ENCODE measurements at regions not wholly inside any gene's neighbourhood (a gene's known extent, or its start where the extent isn't known, plus 50 kb on each side); places are given as distances from the start of the nearest gene placed in this dataset.

DNA sequence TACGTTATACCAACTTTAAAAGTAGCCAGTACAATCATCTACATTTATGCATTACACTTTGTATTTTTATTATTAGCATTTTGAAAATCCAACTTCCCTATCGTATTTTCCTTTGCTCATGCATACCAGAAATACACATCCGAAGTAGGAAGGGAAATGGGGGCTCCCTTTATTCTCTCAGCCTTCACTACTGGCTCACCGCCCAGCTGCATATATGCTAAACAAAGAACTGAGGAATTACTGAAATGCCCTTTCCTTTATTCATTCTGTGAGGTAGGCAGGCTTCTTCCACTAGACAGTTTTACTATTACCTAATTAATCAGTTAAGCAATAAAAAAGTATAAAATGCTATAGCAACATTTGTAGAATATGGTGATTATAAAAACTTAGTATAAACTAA, 291.6 kb downstream of the KLF12 start:
- no peaks in the 10 kb centered on the region for H3K4me1 Mint-ChIP-seq (ENCODE audit: unreplicated experiment)
- no peaks in the 10 kb centered on the region for H3K27me3 Mint-ChIP-seq
- H3K36me3 Mint-ChIP-seq = peaks cover 36% of the 10 kb centered on the region
- H3K27ac Mint-ChIP-seq = no peak overlapping the region
- no peak overlapping the region for H3K4me3 Mint-ChIP-seq
- no peak for TF ChIP-seq CTCF (conservative IDR thresholded peaks at IDR 0.05)
- no peak for DNase-seq (ENCODE audit: extremely low spot score, unreplicated experiment)
- H3K9me3 Mint-ChIP-seq = peaks cover 6% of the 10 kb centered on the region

DNA sequence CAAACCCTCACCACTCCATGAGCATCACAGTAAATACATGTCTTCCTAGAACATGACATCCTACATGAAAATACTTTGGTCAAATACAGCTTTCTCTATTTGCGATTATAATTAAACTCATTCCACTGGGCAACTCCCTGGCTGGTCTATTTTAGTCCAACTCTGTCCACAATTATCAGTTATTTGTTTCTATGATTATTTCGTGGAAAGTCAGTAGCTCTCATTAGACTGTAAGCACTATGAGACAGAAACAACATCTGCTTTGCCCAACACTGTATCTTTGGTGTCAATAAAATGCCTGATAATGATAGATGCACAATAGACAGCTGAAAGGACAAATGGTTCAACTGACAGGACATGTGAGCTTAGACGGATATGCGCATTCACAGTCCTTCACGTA, 292.0 kb downstream of the KLF12 start:
- TF ChIP-seq CTCF (conservative IDR thresholded peaks at IDR 0.05) = no peak

GRCh38 chr13:73837147-73837546, 297.1 kb downstream of the KLF12 start:
- no peak for TF ChIP-seq CTCF (conservative IDR thresholded peaks at IDR 0.05)
- no peak for DNase-seq (ENCODE audit: extremely low spot score, unreplicated experiment)
- H3K36me3 Mint-ChIP-seq = peaks cover 13% of the 10 kb centered on the region
- peaks cover 8% of the 10 kb centered on the region for H3K4me1 Mint-ChIP-seq (ENCODE audit: unreplicated experiment)
- no peaks in the 10 kb centered on the region for H3K27me3 Mint-ChIP-seq
- no peak overlapping the region for H3K4me3 Mint-ChIP-seq
- H3K9me3 Mint-ChIP-seq = peaks cover 6% of the 10 kb centered on the region
- H3K27ac Mint-ChIP-seq = no peak overlapping the region

More for the DNA sequence above, 292.0 kb downstream of the KLF12 start:
- H3K27me3 Mint-ChIP-seq = no peaks in the 10 kb centered on the region
- H3K9me3 Mint-ChIP-seq = peaks cover 6% of the 10 kb centered on the region
- H3K4me3 Mint-ChIP-seq = no peak overlapping the region
- peaks cover 36% of the 10 kb centered on the region for H3K36me3 Mint-ChIP-seq
- no peaks in the 10 kb centered on the region for H3K4me1 Mint-ChIP-seq (ENCODE audit: unreplicated experiment)
- no peak for DNase-seq (ENCODE audit: extremely low spot score, unreplicated experiment)
- no peak overlapping the region for H3K27ac Mint-ChIP-seq

DNA sequence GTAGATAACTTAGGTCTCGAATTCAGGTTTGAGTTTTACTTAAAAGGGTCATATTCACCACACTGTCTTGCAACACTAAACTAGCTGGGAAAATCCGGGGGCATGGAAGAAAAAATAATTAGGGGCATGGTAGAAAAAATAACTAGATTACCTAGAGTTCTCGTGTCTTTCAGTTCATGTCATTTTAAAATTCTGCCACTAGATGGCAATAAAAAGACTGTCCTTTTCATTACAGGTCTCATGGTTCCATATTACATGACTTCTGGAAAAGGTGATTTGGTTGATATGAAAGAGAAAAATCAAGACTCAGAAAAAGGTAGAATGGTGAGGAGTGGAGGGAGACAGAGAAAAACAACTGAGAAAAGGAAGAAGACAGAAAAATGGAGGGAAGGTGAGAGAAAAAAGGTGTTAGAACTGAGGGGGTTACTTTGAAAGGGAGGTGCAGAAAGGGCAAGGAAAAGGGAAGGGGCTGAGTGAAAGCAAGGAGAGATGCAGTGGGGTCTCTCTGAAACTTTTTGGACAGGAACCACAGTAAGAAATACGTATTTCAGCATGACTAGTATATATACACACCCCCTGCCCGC, 299.0 kb downstream of the KLF12 start:
- peak; percentile 83 for TF ChIP-seq CTCF (conservative IDR thresholded peaks at IDR 0.05)
- H3K9me3 Mint-ChIP-seq = peaks cover 4% of the 10 kb centered on the region
- peaks cover 4% of the 10 kb centered on the region for H3K36me3 Mint-ChIP-seq
- peaks cover 11% of the 10 kb centered on the region for H3K4me1 Mint-ChIP-seq (ENCODE audit: unreplicated experiment)
- H3K4me3 Mint-ChIP-seq = no peak overlapping the region
- H3K27me3 Mint-ChIP-seq = no peaks in the 10 kb centered on the region
- no peak overlapping the region for H3K27ac Mint-ChIP-seq
- DNase-seq (ENCODE audit: extremely low spot score, unreplicated experiment) = no peak

DNA sequence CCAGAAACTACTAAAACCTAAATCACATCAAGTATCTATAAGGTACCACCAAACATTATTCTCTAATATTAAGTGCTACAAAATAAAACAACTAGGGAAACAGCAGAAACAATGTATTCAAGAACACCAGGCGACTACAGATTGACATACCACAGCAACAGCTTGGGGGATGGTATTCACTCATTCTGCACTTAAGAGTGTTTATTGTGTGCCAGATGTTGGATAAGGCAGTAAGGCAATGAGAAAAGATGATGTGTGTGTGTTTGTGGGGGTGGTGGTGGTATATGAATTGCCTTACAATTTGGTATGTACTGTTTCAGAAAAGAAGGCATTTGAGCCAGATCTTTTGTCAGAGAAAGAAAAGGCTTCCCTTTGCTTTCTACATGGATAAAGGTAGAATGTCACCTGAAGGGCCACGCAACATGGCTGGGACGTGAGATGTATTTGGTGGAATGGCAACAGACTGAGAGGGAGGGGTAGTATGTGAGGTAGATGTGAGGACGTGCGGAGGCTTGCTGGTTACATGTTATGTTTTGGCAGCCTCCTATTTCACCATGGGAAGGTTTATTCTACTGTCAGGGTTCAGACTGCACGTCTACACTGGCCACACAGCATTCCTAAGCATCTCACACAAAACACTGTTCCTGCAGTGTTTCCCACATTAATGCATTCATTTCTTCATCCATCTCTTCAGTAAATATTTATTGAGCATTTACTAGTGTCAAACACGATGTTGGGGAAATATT, 300.7 kb downstream of the KLF12 start:
- no peak for TF ChIP-seq CTCF (conservative IDR thresholded peaks at IDR 0.05)

More for the DNA sequence above, 300.7 kb downstream of the KLF12 start:
- H3K27ac Mint-ChIP-seq = no peak overlapping the region
- no peak for DNase-seq (ENCODE audit: extremely low spot score, unreplicated experiment)
- no peak overlapping the region for H3K4me3 Mint-ChIP-seq
- H3K27me3 Mint-ChIP-seq = no peaks in the 10 kb centered on the region
- peaks cover 12% of the 10 kb centered on the region for H3K4me1 Mint-ChIP-seq (ENCODE audit: unreplicated experiment)
- H3K9me3 Mint-ChIP-seq = no peaks in the 10 kb centered on the region
- no peaks in the 10 kb centered on the region for H3K36me3 Mint-ChIP-seq

All from type B pancreatic cell (in vitro differentiated cells).